Hematopoietic multipotent progenitor cell treated with erythropoietin and hydrocortisone succinate and interleukin-3 and kit ligand, for 8 days (in vitro differentiated cells): ENCODE measurements at regions not wholly inside any gene's neighbourhood (a gene's known extent, or its start where the extent isn't known, plus 50 kb on each side); places are given as distances from the start of the nearest gene placed in this dataset.
A peak's percentile ranks its signal among the peaks of the same experiment; 100 is the strongest.
"Not testable (repeated sequence)": the region's sequence is repeated elsewhere in the genome, so short reads cannot be mapped to it uniquely, and the experiment has no call there.

ENCODE experiments used
- DNase-seq: peaks from one replicate; pipeline ENCODE4 v3.0.0-alpha.2; 2015

- no peak for DNase-seq
Observed at GRCh38 chr1:213687832-213688231, 299.9 kb upstream of the PROX1 start.

- DNase-seq = no peak
Observed at GRCh38 chr1:213688655-213689054, 299.1 kb upstream of the PROX1 start.

DNA sequence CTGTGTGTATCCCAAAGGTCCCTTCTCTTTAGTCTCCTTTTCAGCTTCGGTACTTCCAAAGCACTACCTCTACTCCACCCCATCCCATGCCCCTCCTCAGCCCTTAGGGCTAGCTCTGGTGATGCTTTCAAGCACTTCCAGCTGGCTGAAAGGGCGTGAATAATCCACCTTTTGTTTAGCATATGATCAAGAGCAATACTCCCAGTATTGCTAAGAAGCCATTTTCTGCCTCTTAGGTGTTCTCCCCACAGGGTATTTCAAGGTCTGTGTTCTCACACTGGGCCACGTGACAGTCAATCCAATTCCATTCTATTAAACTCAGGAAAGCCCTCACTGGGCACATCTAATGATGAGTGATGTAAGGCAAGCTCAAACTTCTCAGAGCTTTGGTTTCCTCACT, 298.5 kb upstream of the PROX1 start:
- no peak for DNase-seq

DNA sequence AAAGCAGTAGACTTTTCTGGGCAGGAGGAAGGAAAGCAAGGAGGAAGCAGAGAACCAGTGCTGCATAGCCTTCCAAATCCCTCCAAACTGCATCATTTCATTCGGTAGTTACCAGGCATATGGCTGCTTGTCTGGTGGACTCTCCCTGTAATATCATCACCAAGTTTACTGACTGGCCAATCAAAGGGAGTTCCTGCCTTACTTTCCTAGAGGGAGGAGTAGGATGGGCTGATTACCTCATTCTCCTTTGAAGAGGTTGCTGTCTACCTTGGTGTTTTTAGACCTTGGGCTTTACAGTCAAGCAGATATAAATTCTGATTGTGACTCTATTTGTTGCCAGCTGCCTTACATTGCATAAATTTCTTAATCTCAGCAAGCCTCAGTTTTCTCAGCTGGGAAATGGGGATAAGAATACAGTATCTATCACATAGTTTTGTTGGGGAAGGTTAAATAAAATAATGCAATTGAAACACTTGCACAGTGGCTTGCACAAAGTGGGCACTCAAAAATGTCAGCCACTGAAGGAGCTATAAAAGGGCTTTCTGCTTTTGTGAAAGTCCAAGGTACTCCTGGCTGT, 297.3 kb upstream of the PROX1 start:
- DNase-seq = no peak

- DNase-seq = no peak
Observed at GRCh38 chr1:213692321-213692720, 295.5 kb upstream of the PROX1 start.

- no peak for DNase-seq
Observed at GRCh38 chr1:213693864-213694263, 293.9 kb upstream of the PROX1 start.

GRCh38 chr1:213697192-213697802, 290.5 kb upstream of the PROX1 start:
- DNase-seq = no peak

DNA sequence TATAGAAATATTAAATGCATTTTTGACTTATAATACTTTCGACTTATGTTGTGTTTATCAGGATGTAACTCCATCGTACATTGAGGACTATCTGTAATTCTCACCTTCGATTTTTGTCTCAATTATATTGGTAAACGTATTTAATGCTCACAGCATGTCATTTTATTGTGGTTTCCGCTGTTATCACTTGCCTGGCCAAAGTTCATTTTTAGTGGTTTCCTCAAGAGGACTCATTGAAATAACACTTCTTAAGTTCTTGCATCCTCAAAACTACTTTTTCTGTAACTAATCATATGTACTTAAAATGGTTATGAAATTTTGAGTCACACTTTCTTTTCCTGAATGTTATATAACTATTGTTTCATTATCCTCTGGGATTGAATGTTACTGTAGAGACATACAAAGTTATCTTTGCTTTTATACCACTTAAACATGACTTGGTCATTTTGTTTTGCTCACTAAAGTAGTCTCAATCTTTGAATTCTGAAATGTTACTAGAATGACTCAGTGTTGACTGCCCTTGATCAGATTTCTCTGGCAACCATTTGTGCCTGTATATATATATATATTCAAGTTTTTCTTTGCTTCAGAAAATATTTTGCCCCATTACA, 289.6 kb upstream of the PROX1 start:
- no peak for DNase-seq

- no peak for DNase-seq
Observed at GRCh38 chr1:213702703-213703102, 285.1 kb upstream of the PROX1 start.

DNA sequence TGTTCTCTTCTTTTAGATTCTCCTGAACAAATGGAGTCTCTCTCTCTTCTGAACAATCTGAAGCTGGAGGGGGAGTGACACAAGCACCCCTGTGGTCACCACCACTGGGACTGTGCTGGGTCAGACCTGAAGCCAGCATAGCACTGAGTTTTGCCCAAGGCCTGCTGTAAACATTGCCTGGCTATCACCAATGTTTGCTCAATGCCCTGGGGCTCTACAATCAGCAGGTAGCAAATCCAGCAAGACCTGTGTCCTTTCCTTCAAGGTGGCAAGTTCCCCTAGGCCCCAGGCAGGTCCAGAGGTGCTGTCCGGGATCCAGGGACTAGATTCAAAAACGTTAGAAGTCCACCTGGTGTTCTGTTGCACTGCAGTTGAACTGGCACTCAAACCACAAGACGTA, 282.8 kb upstream of the PROX1 start:
- no peak for DNase-seq

DNA sequence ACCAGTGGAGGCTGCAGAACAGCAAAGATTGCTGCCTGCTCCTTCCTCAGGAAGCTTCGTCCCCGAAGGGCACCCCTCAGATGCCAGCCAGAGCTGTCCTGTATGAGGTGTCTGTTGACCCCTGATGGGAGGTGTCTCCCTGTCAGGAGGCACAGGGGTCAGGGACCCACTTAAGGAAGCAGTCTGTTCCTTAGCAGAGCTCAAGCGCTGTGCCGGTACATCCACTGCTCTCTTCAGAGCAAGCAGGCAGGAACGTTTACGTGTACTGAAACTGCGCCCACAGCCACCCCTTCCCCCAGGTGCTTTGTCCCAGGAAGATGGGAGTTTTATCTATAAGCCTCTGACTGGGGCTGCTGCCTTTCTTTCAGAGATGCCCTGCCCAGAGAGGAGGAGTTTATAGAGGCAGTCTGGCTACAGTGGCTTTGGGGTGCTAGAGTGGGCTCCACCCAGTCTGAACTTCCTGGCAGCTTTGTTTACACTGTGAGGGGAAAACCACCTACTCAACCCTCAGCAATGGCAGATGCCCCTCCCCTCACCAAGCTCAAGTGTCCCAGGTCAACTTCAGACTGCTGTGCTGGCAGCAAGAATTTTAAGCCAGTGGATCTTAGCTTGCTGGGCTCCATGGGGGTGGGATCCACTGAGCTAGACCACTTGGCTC, 275.8 kb upstream of the PROX1 start:
- not testable (repeated sequence) for DNase-seq

DNA sequence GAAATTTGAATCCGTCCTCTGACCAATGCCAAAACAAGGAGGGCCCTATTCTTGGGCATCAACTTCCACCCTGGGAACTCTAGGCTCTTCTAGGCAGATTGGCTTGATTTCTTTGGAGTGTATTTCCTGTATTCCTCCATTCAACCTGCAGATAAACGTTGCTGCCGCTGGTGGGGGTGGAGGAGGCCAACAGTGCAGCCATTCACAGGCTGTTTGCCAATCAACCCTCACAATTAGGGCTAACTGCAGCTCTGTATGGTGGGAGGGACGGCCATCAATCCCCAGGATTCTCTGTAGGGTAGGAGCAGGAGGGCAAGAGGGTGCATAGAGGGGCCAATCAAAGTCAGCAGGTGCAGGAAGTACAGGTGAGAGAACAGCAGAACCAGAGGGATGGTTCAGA, 273.1 kb upstream of the PROX1 start:
- DNase-seq = no peak

DNA sequence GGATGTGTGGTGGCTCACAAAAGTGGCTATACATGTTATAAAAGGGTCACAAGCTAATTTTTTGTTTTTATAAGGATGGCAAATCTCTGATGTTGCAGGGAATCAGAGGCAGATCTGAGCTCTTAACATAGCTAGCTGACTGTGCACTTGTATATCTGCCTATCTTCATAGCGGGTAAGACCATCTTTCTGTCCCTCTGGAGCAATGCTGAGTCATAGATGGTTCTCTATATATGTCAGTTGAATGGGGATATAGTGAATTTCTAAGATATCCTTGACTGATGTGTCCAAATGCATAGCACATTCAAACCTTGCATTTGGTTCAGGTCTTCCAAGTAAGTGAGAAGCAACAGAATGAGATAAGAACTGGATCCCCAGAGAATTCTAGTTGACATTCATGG, 272.6 kb upstream of the PROX1 start:
- no peak for DNase-seq

GRCh38 chr1:213719462-213719861, 268.3 kb upstream of the PROX1 start:
- DNase-seq = no peak

DNA sequence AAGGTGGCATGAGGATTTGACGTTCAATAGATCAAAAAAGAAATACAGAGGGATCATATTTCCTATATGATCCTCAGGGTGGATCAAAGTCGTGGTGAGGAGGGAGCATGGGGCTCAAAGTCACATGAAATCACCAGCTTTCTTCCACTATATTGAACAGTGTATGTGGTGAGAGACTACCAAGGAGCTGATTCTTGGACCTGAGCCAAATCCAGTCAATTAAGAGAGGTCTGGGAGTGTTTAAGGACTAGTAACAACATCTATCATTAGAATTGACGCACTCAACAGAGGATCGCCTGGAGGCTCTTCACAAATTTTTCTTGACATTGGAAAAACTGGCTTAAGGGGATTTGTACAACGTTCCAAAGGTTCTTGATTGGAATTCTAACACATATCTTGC, 267.7 kb upstream of the PROX1 start:
- DNase-seq = no peak

DNA sequence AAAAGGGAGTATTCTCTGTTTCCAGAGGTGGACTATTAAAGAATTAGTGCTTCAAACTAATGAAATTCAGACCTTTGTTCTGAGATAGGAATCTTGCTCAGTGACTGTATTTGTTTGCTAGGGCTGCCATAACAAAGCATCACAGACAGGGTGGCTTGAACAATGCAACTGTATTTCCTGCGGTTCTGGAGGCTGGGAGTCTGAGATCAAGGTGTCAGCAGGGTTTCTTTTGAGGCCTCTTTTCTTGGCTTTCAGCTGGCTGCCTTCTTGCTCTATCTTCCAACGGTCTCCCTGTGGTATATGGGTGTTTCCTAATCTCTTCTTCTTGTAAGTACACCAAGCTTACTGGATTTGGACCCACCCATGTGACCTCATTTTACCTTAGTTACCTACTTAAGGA, 264.6 kb upstream of the PROX1 start:
- DNase-seq = peak; percentile 5

DNA sequence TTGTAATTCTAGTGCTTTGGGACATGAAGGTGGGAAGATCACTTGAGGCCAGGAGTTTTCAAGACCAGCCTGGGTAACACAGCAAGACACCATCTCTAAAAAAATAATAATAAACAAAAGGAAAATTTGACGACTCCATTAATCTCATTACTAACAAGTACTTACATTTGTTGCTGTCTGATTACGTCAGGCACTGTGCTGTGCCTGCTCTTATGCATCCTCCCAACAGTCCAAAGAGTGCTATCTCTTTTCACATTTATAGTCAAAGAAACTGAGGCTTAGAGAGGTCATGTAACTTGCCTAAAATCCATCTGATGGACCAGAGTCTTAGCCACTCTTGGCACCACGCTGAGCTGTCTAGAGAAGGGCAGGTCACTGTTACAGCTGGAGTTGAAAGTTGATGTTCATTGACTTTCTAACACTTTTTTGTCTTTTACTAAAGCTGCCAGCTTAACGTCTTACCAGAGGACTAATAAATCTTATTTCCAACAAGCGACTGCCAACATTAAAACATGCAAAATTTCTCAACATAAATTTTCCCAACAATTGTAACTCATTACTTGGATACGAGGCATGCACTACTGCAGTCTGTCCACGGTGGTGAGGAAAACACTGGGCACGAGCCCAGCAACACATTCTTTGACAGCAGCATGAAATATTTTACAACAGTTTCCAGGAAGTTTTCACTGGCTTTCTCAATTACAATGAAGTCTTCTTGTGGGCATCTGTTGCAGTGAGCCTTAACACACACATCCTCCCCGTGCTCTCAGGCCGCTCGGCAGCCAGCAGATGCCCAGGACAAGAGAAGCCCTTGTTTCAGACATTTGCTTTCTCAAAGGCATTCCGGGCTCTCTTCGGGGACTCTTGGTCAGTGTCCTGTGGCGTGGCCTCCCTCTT, 262.9 kb upstream of the PROX1 start:
- no peak for DNase-seq

DNA sequence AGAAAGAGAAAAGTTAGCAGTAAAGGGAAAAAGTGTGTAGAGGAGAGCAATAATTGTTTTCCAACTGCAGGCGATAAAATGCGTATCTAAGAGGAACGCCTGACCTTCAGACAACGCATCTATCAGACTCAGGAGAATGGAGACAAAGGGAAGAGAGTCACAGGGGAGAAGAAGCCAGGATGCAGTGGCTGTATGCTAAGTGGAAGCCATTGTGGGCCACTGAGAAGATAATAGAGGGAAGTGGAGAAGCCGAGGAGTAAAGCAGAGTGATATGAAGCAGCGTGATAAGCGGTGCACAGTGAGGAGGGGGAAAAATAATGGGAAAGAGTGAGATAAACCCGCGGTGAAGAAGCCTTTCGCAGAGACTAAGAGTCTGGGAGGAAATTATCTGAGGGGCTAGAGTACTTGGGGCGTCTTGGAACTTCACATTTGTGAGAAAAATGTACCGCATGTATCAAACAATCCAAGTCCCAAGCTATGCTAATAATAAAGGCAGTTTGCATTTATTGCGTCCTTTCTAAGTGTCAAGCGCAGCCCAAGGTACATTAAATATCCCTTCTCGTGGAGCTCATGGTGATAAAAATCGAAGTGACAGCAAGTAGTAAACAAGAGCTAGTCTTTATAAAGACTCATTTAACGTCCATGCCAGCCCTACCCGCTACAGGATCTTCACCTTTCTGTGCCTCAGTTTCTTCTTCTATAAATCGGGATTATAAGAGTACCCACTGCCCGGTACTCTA, 259.8 kb upstream of the PROX1 start:
- no peak for DNase-seq

GRCh38 chr1:213728593-213729536, 258.9 kb upstream of the PROX1 start:
- DNase-seq = no peak

GRCh38 chr1:213733705-213734104, 254.1 kb upstream of the PROX1 start:
- DNase-seq = no peak

GRCh38 chr1:213737398-213738035, 250.3 kb upstream of the PROX1 start:
- no peak for DNase-seq
